Fibroblast of villous mesenchyme (primary cell): ENCODE measurements at regions not wholly inside any gene's neighbourhood (a gene's known extent, or its start where the extent isn't known, plus 50 kb on each side); places are given as distances from the start of the nearest gene placed in this dataset.

ENCODE experiments used
- DNase-seq: peaks from one replicate; pipeline ENCODE4 v3.0.0-alpha.2; 2010; ENCODE audit warnings: low read depth
- H3K4me3 ChIP-seq: 2 replicates; pipeline ENCODE4 v1.5.1; 2011; ENCODE audit warnings: low read depth, mild to moderate bottlenecking, low read length
- CTCF ChIP-seq: IDR thresholded peaks from 2 replicates; pipeline ENCODE4 v1.5.1; 2012; ENCODE audit warnings: low read depth, mild to moderate bottlenecking, low read length; ENCODE audit not compliant: insufficient read depth

GRCh38 chr3:20846832-20847231 lies 660.8 kb upstream of the SGO1 start:
- TF ChIP-seq CTCF: no peak
- H3K4me3 ChIP-seq: no peak overlapping the region
- no peak for DNase-seq

DNA sequence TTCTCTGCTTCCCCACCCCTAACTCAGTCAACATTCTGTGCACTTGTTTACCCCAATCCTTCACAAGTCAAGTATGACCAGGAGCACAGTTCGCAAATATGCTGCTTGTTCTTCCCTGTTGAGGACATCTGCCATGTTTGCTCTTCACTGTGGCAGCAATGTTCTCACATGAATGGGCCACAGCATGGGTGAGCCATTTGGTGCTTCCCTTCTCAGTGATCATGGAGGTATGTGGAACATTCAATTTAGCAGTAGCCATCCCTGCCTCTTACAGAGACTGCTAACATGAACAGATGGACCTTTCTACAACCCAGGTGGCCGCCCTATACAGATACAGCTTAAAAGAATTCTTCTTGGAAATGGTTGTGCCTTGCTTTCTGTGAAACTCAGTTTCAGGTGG lies 660.1 kb upstream of the SGO1 start:
- no peak for DNase-seq
- H3K4me3 ChIP-seq: no peak overlapping the region
- no peak for TF ChIP-seq CTCF

DNA sequence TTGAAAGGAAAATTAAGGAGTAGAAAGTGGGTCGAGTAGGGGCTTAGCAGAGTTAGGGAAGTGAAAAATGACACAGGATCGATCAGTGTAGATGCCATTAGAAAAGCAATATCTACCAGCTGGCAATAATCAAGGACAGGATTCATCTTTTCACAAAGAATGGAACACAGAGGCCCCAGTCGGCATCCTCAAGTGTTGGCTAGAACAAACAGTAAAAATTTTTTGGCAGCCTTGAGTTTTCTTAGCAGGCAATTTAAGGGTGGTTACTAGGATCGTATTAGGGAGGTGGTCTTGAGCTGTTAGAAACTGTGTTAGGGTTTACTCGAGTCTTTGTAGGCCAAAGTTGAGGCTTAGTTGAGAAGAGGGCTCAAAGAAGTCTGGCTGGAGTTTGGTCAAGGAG lies 658.8 kb upstream of the SGO1 start:
- no peak for DNase-seq
- H3K4me3 ChIP-seq: no peak overlapping the region
- no peak for TF ChIP-seq CTCF

DNA sequence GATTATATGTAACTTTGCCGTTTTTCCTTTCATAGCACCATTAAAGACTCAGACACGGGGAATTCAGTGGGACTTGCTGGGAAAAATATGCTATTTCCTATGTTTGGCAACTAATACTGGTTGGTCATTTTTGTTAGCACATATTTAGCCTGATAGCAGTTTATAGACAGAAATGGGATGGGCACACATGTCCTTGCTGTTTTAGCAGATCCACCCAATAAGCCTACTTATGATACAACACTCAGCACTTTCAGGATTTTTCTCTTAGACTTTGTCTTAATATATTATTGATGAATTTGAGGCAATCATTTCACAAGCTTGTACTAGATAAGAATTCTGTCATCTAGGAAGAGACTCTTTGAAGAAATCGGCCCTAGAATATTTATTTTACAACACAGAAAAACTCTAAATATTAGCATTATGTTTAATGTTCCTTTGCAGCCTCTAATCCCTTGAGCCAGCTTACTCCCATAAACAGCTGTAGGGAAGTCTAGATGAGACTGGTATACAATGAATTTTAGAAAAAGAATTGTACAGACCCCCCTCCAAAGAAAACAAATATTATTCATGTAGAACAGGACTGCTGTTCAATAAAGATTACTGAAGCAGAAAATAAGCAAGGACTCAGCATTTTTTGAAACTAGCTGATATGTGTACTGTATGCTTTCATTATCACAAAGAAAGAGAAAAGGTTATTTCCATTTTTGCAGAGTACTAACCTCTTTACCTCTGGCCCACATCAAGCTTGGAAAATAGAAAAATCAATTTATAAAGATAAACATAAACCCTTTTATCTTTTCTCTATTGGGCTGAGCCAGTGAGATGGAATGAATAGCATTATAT lies 656.8 kb upstream of the SGO1 start:
- H3K4me3 ChIP-seq: no peak overlapping the region
- no peak for DNase-seq
- no peak for TF ChIP-seq CTCF

GRCh38 chr3:20842002-20842401 lies 656.0 kb upstream of the SGO1 start:
- no peak for TF ChIP-seq CTCF
- no peak for DNase-seq

DNA sequence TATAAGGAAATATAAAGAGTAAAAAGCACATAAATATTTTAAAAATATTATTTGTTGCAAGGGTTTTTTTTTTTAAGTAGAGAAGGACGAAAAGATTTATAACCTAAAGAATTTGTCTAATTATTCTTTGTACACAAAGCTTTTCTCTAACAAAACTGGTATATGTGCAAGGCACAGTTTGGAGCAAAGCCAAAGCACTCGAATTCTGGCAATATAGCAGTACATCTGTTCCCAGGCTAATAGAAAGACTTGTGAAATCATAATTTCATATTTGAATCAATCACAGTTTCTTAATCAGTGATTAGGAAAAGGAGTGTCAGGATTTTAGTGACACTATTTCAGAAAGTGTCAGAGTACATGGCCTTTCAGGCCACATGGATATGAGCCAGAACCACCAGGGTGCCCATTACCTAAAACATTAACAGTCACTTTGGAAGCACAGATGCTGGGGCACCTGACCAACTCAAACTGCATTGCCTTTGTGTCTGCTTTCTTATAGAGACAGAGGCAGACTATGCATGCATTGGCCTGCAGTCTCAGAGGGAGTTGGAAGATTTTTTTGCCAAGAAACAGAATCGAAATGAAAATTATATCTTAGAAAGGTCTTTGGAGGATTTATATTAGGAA lies 651.8 kb upstream of the SGO1 start:
- H3K4me3 ChIP-seq: no peak overlapping the region
- no peak for DNase-seq
- no peak for TF ChIP-seq CTCF

More at GRCh38 chr3:20842002-20842401, 656.0 kb upstream of the SGO1 start:
- no peak overlapping the region for H3K4me3 ChIP-seq

DNA sequence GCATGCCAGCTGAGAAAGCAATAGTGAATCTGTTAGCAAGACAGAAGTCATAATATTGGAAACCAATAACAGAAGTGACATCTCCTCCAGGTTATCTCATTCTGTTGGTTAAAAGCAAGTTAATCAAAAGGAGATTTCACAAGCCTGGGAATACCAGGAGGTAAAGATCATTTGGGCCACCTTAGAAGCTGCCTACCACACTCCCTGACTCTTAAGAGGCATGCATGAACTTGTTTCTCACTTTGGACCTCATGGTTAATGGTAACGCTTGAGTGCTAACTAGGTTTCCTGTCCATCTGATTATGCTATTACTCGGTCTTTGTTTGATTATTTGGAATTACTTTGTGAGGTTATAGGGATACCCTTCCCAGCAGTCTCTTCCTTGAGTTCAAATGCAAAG lies 650.8 kb upstream of the SGO1 start:
- TF ChIP-seq CTCF: no peak
- no peak overlapping the region for H3K4me3 ChIP-seq
- no peak for DNase-seq
